Ectodermal cell (in vitro differentiated cells): ENCODE measurements at regions not wholly inside any gene's neighbourhood (a gene's known extent, or its start where the extent isn't known, plus 50 kb on each side); places are given as distances from the start of the nearest gene placed in this dataset.

Experiments
- H3K27ac ChIP-seq: 2 replicates; pipeline ENCODE4 v1.7.0; 2013; ENCODE audit warnings: mild to moderate bottlenecking, low read depth, low read length; ENCODE audit not compliant: insufficient read depth, poor library complexity, severe bottlenecking
- H3K27me3 ChIP-seq: 2 replicates; pipeline ENCODE4 v1.7.0; 2013; ENCODE audit warnings: mild to moderate bottlenecking, low read length; ENCODE audit not compliant: insufficient read depth, control insufficient read depth, poor library complexity, severe bottlenecking
- H3K36me3 ChIP-seq: one replicate; pipeline ENCODE4 v1.7.0; 2013; ENCODE audit warnings: low read length; ENCODE audit not compliant: control insufficient read depth, insufficient read depth
- H3K4me1 ChIP-seq: one replicate; pipeline ENCODE4 v1.7.0; 2013; ENCODE audit warnings: low read length; ENCODE audit not compliant: control insufficient read depth, insufficient read depth
- H3K4me3 ChIP-seq: 2 replicates; pipeline ENCODE4 v1.7.0; 2013; ENCODE audit warnings: low read depth, low read length, control low read depth; ENCODE audit not compliant: insufficient read depth
- H3K9me3 ChIP-seq: 2 replicates; pipeline ENCODE4 v1.7.0; 2013; ENCODE audit warnings: mild to moderate bottlenecking, low read length, moderate library complexity; ENCODE audit not compliant: control insufficient read depth
- WGBS, 2 experiments: methylation state at CpG; one replicate each; pipeline ENCODE4 v1.1.7; 2013; ENCODE audit warnings: missing lambda C conversion rate in 2 of 2; 5-methylcytosine and 5-hydroxymethylcytosine counted together

GRCh38 chr3:25306066-25306465 is 122.0 kb upstream of the RARB start:
- H3K27me3 ChIP-seq = no peaks in the 10 kb centered on the region
- no peak overlapping the region for H3K4me3 ChIP-seq
- no peaks in the 10 kb centered on the region for H3K36me3 ChIP-seq
- H3K27ac ChIP-seq = no peak overlapping the region
- no peaks in the 10 kb centered on the region for H3K4me1 ChIP-seq
- no peaks in the 10 kb centered on the region for H3K9me3 ChIP-seq
- WGBS, 2 experiments = 88 to 89% methylated on average over 4 of the region's 5 CpGs

- no peak overlapping the region for H3K4me3 ChIP-seq
- no peaks in the 10 kb centered on the region for H3K27me3 ChIP-seq
- 96 to 100% methylated on average over 1 to 2 of the region's 2 CpGs for WGBS, 2 experiments
Observed at GRCh38 chr3:25306705-25307104, 121.4 kb upstream of the RARB start.

GRCh38 chr3:25313286-25313685 is 114.8 kb upstream of the RARB start:
- no peaks in the 10 kb centered on the region for H3K4me1 ChIP-seq
- WGBS, 2 experiments = 88 to 96% methylated on average over 2 of the region's 2 CpGs
- H3K4me3 ChIP-seq = no peak overlapping the region
- no peaks in the 10 kb centered on the region for H3K36me3 ChIP-seq
- no peak overlapping the region for H3K27ac ChIP-seq
- no peaks in the 10 kb centered on the region for H3K27me3 ChIP-seq
- no peaks in the 10 kb centered on the region for H3K9me3 ChIP-seq

More at GRCh38 chr3:25306705-25307104, 121.4 kb upstream of the RARB start:
- H3K27ac ChIP-seq = no peak overlapping the region
- H3K9me3 ChIP-seq = no peaks in the 10 kb centered on the region
- H3K36me3 ChIP-seq = no peaks in the 10 kb centered on the region
- H3K4me1 ChIP-seq = no peaks in the 10 kb centered on the region

- Histone ChIP-seq H3K4me1 (no peaks in the 10 kb centered on the region), H3K27me3 (no peaks in the 10 kb centered on the region), H3K9me3 (no peaks in the 10 kb centered on the region), H3K36me3 (no peaks in the 10 kb centered on the region), H3K27ac (no peak overlapping the region), H3K4me3 (no peak overlapping the region)
- 90 to 93% methylated on average over 6 of the region's 7 CpGs for WGBS, 2 experiments
Observed at GRCh38 chr3:25324954-25325655, 103.0 kb upstream of the RARB start.

GRCh38 chr3:25335356-25335755 is 92.7 kb upstream of the RARB start:
- Histone ChIP-seq H3K27me3 (no peaks in the 10 kb centered on the region), H3K9me3 (no peaks in the 10 kb centered on the region), H3K4me1 (peaks cover 10% of the 10 kb centered on the region), H3K27ac (no peak overlapping the region), H3K36me3 (no peaks in the 10 kb centered on the region), H3K4me3 (no peak overlapping the region)
- 91% methylated on average over 1 of the region's 1 CpG for WGBS, 2 experiments

GRCh38 chr3:25338158-25338725 is 89.8 kb upstream of the RARB start:
- no peak overlapping the region for H3K27ac ChIP-seq
- H3K4me1 ChIP-seq = peaks cover 16% of the 10 kb centered on the region
- WGBS, 2 experiments = 29 to 65% methylated on average over 1 of the region's 1 CpG

GRCh38 chr3:25339225-25339624 is 88.8 kb upstream of the RARB start:
- Histone ChIP-seq H3K27ac (no peak overlapping the region), H3K9me3 (no peaks in the 10 kb centered on the region), H3K36me3 (no peaks in the 10 kb centered on the region), H3K4me1 (peaks cover 16% of the 10 kb centered on the region), H3K27me3 (no peaks in the 10 kb centered on the region), H3K4me3 (no peak overlapping the region)
- WGBS, 2 experiments = 95% methylated on average over 9 of the region's 9 CpGs

More at GRCh38 chr3:25338158-25338725, 89.8 kb upstream of the RARB start:
- Histone ChIP-seq H3K4me3 (no peak overlapping the region), H3K36me3 (no peaks in the 10 kb centered on the region), H3K27me3 (no peaks in the 10 kb centered on the region), H3K9me3 (no peaks in the 10 kb centered on the region)

GRCh38 chr3:25344670-25345069 is 83.4 kb upstream of the RARB start:
- H3K36me3 ChIP-seq = no peaks in the 10 kb centered on the region
- no peaks in the 10 kb centered on the region for H3K9me3 ChIP-seq
- no peak overlapping the region for H3K27ac ChIP-seq
- H3K4me1 ChIP-seq = peaks cover 5% of the 10 kb centered on the region
- H3K27me3 ChIP-seq = no peaks in the 10 kb centered on the region
- no peak overlapping the region for H3K4me3 ChIP-seq
- 96 to 100% methylated on average over 1 of the region's 1 CpG for WGBS, 2 experiments

- no peaks in the 10 kb centered on the region for H3K36me3 ChIP-seq
- H3K9me3 ChIP-seq = no peaks in the 10 kb centered on the region
- no peak overlapping the region for H3K4me3 ChIP-seq
- WGBS, 2 experiments = 89 to 96% methylated on average over 6 of the region's 6 CpGs
- H3K27ac ChIP-seq = no peak overlapping the region
- peaks cover 14% of the 10 kb centered on the region for H3K4me1 ChIP-seq
- H3K27me3 ChIP-seq = no peaks in the 10 kb centered on the region
Observed at GRCh38 chr3:25349095-25349494, 79.0 kb upstream of the RARB start.

GRCh38 chr3:25349828-25350724 is 78.0 kb upstream of the RARB start:
- WGBS, 2 experiments = 85 to 94% methylated on average over 6 of the region's 6 CpGs
- H3K9me3 ChIP-seq = no peaks in the 10 kb centered on the region

More at GRCh38 chr3:25349828-25350724, 78.0 kb upstream of the RARB start:
- Histone ChIP-seq H3K4me3 (no peak overlapping the region), H3K4me1 (peaks cover 14% of the 10 kb centered on the region), H3K27me3 (no peaks in the 10 kb centered on the region), H3K36me3 (no peaks in the 10 kb centered on the region), H3K27ac (no peak overlapping the region)
